ENCODE measurements at regions not wholly inside any gene's neighbourhood (a gene's known extent, or its start where the extent isn't known, plus 50 kb on each side); places are given as distances from the start of the nearest gene placed in this dataset.
"Not testable (repeated sequence)": the region's sequence is repeated elsewhere in the genome, so short reads cannot be mapped to it uniquely, and the experiment has no call there.

DNA sequence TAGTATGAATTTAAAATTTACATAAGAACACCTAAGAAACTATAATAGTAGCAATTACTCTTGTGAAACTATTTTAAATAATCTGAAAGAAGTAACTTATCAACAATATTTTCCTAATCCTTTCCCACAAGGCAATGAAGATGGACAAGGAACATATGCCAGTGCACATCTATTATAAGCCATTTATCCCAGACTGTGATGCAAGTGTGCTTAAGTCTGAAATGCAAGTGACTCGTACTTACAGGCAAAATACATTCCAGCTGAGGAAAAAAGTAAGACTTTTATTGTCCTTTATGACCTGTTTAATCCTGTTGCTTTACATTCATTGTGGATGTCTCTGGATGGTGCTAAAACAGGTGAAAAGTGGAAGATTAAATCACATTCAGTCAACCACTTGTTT lies 709.4 kb downstream of the ZNF385D start:
- DNase-seq: no peak
- H3K27me3 Mint-ChIP-seq: no peaks in the 10 kb centered on the region
- intact Hi-C loops (cut with micrococcal nuclease): no loop called here
- H3K4me1 Mint-ChIP-seq (ENCODE audit: low read depth): no peaks in the 10 kb centered on the region
- H3K4me3 Mint-ChIP-seq: no peak overlapping the region
- ChIA-PET POLR2A (no interaction called here), CTCF (no interaction called here)
- H3K27ac Mint-ChIP-seq: no peak overlapping the region
- H3K36me3 Mint-ChIP-seq: no peaks in the 10 kb centered on the region
- H3K9me3 Mint-ChIP-seq: peaks cover 7% of the 10 kb centered on the region

DNA sequence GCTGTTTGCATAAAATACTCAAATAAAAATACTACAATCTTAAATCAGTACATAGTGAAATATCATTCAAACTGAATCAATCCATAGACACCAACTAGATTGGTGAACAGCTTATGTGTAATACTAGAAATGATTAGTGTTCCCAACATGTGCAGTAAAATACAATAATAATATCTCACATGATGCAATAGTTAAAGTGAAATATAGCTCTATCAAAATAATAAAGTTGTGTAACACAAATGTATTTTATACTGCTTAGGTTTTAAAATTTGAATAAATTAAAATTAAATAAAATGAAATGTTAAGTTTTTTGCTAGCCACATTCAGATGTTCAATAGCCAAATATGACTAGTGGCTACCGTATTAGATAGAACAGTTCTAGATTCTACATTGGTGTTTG lies 714.1 kb downstream of the ZNF385D start:
- POLR2A ChIA-PET: no interaction called here
- H3K9me3 Mint-ChIP-seq: peaks cover 8% of the 10 kb centered on the region
- no peak for DNase-seq
- intact Hi-C loops (cut with micrococcal nuclease): no loop called here
- H3K4me1 Mint-ChIP-seq (ENCODE audit: low read depth): no peaks in the 10 kb centered on the region
- no peaks in the 10 kb centered on the region for H3K27me3 Mint-ChIP-seq
- no peak overlapping the region for H3K27ac Mint-ChIP-seq
- no peak overlapping the region for H3K4me3 Mint-ChIP-seq
- no peaks in the 10 kb centered on the region for H3K36me3 Mint-ChIP-seq
- CTCF ChIA-PET: no interaction called here

DNA sequence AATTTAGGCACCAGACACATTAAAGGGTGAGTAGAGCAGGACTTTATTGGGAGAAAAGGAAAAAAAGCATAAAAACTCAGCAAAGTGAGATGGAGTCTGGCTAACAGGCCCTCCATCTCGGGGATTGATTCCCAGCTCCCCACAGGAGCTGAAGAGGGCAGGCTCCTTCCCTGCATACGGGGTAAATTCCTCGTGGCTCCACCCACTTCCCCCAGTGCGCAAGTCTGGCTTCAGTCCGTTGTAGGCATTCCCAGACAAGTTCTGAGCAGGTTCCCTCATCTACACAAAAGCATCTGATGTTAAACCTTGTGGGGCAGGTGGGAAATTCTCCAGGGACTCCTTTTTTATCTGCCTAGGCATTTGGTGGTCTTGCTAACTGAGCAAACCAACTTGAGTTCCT lies 722.6 kb downstream of the ZNF385D start:
- H3K4me1 Mint-ChIP-seq (ENCODE audit: low read depth): no peaks in the 10 kb centered on the region
- H3K27ac Mint-ChIP-seq: no peak overlapping the region
- intact Hi-C loops (cut with micrococcal nuclease): no loop called here

DNA sequence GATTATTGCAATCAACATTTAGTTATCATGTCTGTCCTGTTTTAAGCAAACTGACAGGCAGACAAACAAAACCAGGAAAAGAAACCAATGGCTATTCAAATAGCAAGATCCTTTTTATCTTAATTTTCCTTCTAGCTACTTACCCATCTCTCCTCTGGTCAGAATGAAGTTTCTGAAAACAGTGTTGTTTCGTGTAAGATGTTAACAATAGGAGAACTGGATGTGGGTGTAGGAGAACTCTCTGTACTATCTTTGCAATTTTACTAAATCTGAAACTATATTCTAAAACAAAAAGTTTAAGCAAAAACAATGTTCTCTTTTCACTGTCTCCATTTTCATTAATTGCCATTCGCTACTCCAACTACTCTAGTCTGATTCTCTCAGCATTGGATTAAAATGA lies 726.4 kb downstream of the ZNF385D start:
- peaks cover 22% of the 10 kb centered on the region for H3K9me3 Mint-ChIP-seq
- POLR2A ChIA-PET: no interaction called here
- CTCF ChIA-PET: no interaction called here
- intact Hi-C loops (cut with micrococcal nuclease): no loop called here
- no peaks in the 10 kb centered on the region for H3K36me3 Mint-ChIP-seq
- no peak for DNase-seq
- no peaks in the 10 kb centered on the region for H3K27me3 Mint-ChIP-seq
- no peaks in the 10 kb centered on the region for H3K4me1 Mint-ChIP-seq (ENCODE audit: low read depth)
- H3K4me3 Mint-ChIP-seq: no peak overlapping the region
- H3K27ac Mint-ChIP-seq: no peak overlapping the region

More for the DNA sequence above, 722.6 kb downstream of the ZNF385D start:
- H3K4me3 Mint-ChIP-seq: no peak overlapping the region
- H3K9me3 Mint-ChIP-seq: peaks cover 18% of the 10 kb centered on the region
- H3K36me3 Mint-ChIP-seq: no peaks in the 10 kb centered on the region
- CTCF ChIA-PET: no interaction called here
- POLR2A ChIA-PET: no interaction called here
- H3K27me3 Mint-ChIP-seq: no peaks in the 10 kb centered on the region
- no peak for DNase-seq

DNA sequence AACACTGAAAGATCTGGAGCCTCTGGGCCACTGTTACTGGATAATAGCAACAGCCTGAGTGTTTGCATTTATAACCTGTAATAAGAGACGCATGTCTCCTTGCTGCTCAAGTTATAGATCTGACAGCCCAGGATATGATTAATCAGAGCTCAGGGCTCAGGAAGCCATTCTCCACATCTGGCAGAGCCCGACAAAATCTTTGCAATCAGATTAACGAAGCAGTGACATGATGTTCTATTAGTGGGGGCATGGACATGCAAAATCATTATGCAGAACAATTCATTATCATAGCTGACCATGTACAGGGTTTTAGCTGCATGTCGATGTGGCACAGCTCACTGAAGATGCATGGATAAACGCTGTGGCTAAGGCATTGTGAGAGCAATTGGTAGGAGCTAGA lies 730.3 kb downstream of the ZNF385D start:
- Mint-ChIP-seq H3K27me3 (no peaks in the 10 kb centered on the region), H3K4me3 (no peak overlapping the region), H3K27ac (no peak overlapping the region), H3K9me3 (peaks cover 34% of the 10 kb centered on the region), H3K36me3 (no peaks in the 10 kb centered on the region), H3K4me1 (ENCODE audit: low read depth) (no peaks in the 10 kb centered on the region)
- ChIA-PET CTCF (no interaction called here), POLR2A (interaction anchor here (0.5 kb wide), 1 partner anchor 289 kb away, joined by 3 read pairs; no protein-coding TSS in a partner anchor)
- intact Hi-C loops (cut with micrococcal nuclease): no loop called here
- DNase-seq: no peak

DNA sequence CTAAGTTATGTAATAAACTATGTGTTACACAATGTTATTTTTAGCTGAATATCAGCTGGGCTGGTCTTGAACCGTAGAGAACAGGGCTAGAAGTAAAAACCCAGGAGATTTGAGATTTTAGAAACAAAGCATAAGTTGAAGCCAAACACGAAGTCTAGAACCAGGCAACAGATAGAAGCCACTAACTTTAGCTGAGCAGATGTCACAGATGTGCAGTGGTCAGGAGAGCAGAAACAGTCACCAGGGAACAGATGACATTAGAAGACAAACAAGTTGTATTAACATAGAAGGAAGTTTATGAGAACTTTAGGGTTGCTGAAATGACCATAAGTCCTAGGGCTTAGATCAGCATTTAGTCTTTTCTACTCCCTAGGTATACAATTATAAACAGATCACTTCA lies 731.0 kb downstream of the ZNF385D start:
- peaks cover 33% of the 10 kb centered on the region for H3K9me3 Mint-ChIP-seq
- H3K36me3 Mint-ChIP-seq: no peaks in the 10 kb centered on the region
- H3K4me1 Mint-ChIP-seq (ENCODE audit: low read depth): no peaks in the 10 kb centered on the region
- no peaks in the 10 kb centered on the region for H3K27me3 Mint-ChIP-seq
- no peak overlapping the region for H3K27ac Mint-ChIP-seq
- no peak for DNase-seq
- ChIA-PET POLR2A (interaction anchor here (0.5 kb wide), 1 partner anchor 290 kb away, joined by 3 read pairs; no protein-coding TSS in a partner anchor), CTCF (no interaction called here)
- H3K4me3 Mint-ChIP-seq: no peak overlapping the region
- intact Hi-C loops (cut with micrococcal nuclease): no loop called here

DNA sequence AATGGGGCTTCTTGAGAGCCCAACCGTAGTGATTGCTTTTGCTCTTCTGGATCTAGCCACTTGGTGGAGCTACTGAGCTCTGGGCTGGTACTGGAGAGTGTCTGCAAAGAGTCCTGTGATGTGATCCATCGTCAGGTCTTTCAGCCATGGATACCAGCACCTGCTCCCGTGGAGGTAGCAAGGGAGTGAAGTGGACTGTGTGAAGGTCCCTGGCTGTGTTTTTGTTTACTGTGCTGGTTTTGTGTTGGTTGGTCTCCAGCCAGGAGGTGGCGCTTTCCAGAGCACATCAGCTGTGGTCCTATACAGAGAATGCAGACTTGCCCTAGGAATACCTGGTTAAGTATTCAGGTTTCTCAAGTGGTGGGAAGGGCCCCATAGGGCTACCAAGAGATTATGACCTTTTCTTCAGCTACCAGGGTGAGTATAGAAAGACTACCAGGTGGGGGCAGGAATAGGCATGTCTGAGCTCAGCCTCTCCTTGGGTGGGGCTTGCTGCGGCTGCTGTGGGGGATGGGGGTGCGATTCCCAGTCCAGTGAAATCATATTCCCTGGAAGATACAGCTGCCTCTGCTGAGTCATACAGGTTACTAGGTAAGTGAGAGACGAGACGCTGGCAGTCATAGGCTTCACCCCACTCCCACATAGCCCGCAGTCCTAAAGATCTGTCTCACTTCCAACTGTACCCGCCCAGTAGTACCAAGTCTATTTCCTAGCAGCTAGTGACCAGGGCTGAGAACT lies 733.7 kb downstream of the ZNF385D start:
- H3K27ac Mint-ChIP-seq: no peak overlapping the region
- H3K36me3 Mint-ChIP-seq: no peaks in the 10 kb centered on the region
- CTCF ChIA-PET: no interaction called here
- POLR2A ChIA-PET: no interaction called here
- H3K27me3 Mint-ChIP-seq: no peaks in the 10 kb centered on the region
- intact Hi-C loops (cut with micrococcal nuclease): no loop called here
- no peak for DNase-seq
- H3K4me3 Mint-ChIP-seq: no peak overlapping the region
- no peaks in the 10 kb centered on the region for H3K4me1 Mint-ChIP-seq (ENCODE audit: low read depth)
- H3K9me3 Mint-ChIP-seq: peaks cover 47% of the 10 kb centered on the region

DNA sequence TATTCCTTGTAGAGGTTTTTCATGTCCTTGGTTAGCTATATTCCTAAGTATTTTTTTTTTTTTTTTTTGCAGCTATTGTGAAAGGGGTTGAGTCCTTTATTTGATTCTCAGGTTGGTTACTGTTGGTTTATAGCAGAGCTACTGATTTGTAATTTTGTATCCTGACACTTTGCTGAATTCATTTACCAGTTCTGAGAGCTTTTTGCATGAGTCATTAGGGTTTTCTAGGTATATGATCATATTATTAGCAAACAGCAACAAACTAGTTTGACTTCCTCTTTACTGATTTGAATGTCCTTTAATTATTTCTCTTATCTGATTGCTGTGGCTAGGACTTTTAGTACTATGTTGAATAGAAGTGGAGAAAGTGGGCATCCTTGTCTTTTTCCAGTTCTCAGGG lies 737.4 kb downstream of the ZNF385D start:
- Mint-ChIP-seq H3K4me1 (ENCODE audit: low read depth) (no peaks in the 10 kb centered on the region), H3K36me3 (no peaks in the 10 kb centered on the region), H3K9me3 (peaks cover 52% of the 10 kb centered on the region), H3K4me3 (no peak overlapping the region), H3K27me3 (no peaks in the 10 kb centered on the region), H3K27ac (no peak overlapping the region)
- DNase-seq: no peak
- ChIA-PET POLR2A (no interaction called here), CTCF (no interaction called here)
- intact Hi-C loops (cut with micrococcal nuclease): no loop called here

DNA sequence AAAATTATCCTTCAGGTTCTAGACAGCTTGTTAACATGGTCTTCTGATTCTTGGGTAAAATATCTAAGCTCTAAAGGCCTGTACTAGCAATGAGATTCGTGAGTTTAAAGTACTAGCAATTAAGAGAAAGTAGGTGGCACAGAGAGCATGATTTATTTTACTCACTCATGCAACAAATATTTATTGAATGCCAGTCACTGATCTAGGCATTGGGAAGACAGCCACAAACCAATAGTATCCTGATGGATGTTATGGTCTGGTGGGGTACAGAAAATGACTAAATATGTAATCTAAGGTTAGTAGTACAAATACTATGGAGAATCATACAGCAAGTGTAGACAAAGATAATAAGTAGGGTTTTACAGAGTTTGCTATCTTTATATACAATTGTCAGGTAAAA lies 751.3 kb downstream of the ZNF385D start:
- POLR2A ChIA-PET: no interaction called here
- intact Hi-C loops (cut with micrococcal nuclease): no loop called here
- Mint-ChIP-seq H3K4me3 (no peak overlapping the region), H3K9me3 (peaks cover 9% of the 10 kb centered on the region), H3K4me1 (ENCODE audit: low read depth) (no peaks in the 10 kb centered on the region), H3K36me3 (no peaks in the 10 kb centered on the region), H3K27ac (no peak overlapping the region), H3K27me3 (no peaks in the 10 kb centered on the region)
- no peak for DNase-seq
- CTCF ChIA-PET: no interaction called here

DNA sequence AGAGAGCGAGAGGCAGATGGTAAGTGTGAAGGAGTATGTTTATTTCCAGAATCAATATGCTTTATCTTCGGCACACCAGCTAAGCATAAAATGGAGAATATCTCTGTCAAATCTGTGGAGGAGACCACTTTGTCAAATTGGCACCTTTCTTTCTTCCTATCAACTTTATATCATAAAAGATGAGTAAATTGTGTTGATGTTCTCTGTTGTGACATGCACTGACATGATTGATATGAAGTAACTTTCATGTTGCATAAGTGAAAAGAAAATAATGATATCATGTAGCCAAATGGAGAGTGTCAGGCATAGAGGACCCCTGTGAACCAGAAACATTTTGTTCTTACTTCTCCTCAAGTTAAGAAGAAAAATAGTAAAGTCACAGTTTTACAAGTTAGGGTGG lies 753.8 kb downstream of the ZNF385D start:
- intact Hi-C loops (cut with micrococcal nuclease): no loop called here
- DNase-seq: no peak
- H3K9me3 Mint-ChIP-seq: peaks cover 5% of the 10 kb centered on the region
- no peaks in the 10 kb centered on the region for H3K36me3 Mint-ChIP-seq
- H3K27ac Mint-ChIP-seq: no peak overlapping the region
- H3K4me1 Mint-ChIP-seq (ENCODE audit: low read depth): no peaks in the 10 kb centered on the region
- POLR2A ChIA-PET: no interaction called here
- no peak overlapping the region for H3K4me3 Mint-ChIP-seq
- no peaks in the 10 kb centered on the region for H3K27me3 Mint-ChIP-seq
- CTCF ChIA-PET: no interaction called here

DNA sequence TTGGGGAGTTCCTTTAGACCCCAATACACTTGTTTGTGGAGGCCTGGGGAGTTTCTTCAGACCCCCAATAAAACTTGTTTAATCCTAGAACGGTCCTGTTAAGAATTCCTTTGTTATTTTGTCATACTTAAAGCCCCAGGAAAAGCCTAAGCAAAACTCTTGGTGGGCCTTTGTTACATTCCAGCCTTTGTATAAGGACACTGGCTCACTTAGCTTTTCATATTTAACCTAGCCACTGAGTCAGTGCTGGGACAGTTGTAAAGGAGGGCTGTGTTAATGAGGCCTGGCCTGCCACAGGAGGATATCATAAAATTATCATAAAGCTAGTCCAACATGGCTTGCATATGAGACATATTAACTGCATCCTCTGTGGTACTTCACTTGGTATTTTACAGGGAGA lies 760.1 kb downstream of the ZNF385D start:
- Mint-ChIP-seq H3K4me3 (no peak overlapping the region), H3K9me3 (peaks cover 10% of the 10 kb centered on the region), H3K27ac (no peak overlapping the region), H3K4me1 (ENCODE audit: low read depth) (no peaks in the 10 kb centered on the region), H3K27me3 (no peaks in the 10 kb centered on the region), H3K36me3 (no peaks in the 10 kb centered on the region)
- no peak for DNase-seq
- POLR2A ChIA-PET: no interaction called here
- CTCF ChIA-PET: no interaction called here
- intact Hi-C loops (cut with micrococcal nuclease): no loop called here

DNA sequence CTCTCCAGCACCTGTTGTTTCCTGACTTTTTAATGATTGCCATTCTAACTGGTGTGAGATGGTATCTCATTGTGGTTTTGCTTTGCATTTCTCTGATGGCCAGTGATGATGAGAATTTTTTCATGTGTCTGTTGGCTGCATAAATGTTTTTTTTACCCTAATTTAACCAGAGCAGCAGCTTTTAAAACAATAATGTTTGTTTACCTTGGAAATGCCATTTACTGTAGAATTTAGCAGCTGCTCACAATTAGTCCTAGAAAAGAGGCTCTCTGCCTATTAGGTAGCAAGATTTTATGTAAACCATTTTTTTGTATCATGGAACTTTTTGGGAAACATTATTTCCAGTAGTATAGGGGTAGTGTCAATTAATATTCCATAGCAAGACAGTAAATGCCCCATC lies 761.4 kb downstream of the ZNF385D start:
- H3K36me3 Mint-ChIP-seq; H3K9me3 Mint-ChIP-seq; DNase-seq; CTCF ChIA-PET; H3K4me3 Mint-ChIP-seq; H3K27me3 Mint-ChIP-seq; H3K4me1 Mint-ChIP-seq (ENCODE audit: low read depth); H3K27ac Mint-ChIP-seq; POLR2A ChIA-PET; intact Hi-C loops (cut with micrococcal nuclease): not testable (repeated sequence)

DNA sequence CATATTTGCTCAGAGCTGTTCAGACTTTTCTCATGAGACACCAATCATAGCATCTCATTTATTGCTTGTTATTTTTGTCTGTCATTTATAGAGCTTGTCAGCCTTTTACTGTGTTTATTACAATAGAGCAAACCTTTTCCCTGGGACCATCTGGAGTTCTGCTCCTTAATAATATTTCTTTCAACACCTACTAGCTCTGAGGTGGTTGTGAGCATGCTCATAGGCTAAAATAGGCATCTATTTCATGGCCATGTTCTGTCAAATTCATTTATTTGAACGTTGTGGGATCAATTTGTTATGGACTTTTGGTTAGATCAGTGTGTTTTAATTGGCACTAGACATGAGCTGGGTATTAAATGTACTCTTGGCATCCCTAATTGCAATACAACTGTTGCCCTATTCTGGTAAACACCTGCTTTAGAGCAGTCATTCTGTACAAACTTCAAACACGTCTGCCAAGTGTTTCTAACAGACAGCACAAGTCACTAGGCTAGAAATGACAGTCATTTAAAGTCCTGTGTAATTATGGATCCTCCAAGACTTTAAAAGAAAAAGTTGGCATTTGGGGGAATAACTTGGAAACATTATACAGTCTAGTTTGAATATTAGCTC lies 766.3 kb downstream of the ZNF385D start:
- no peaks in the 10 kb centered on the region for H3K27me3 Mint-ChIP-seq
- intact Hi-C loops (cut with micrococcal nuclease): no loop called here
- POLR2A ChIA-PET: no interaction called here
- H3K36me3 Mint-ChIP-seq: no peaks in the 10 kb centered on the region
- no peaks in the 10 kb centered on the region for H3K4me1 Mint-ChIP-seq (ENCODE audit: low read depth)
- CTCF ChIA-PET: no interaction called here
- no peak overlapping the region for H3K27ac Mint-ChIP-seq
- peaks cover 5% of the 10 kb centered on the region for H3K9me3 Mint-ChIP-seq
- H3K4me3 Mint-ChIP-seq: no peak overlapping the region
- DNase-seq: no peak
